NB4 (cell line): ENCODE measurements at regions not wholly inside any gene's neighbourhood (a gene's known extent, or its start where the extent isn't known, plus 50 kb on each side); places are given as distances from the start of the nearest gene placed in this dataset.

Source experiments
- MAX ChIP-seq: IDR thresholded peaks from 2 replicates; pipeline ENCODE4 v1.6.1; 2011; ENCODE audit warnings: low read depth, low read length
- MYC ChIP-seq: IDR thresholded peaks from 2 replicates; pipeline ENCODE4 v1.6.1; 2011; ENCODE audit warnings: low read depth, low read length
- POLR2A ChIP-seq: IDR thresholded peaks from 2 replicates; pipeline ENCODE4 v1.6.1; 2011; ENCODE audit warnings: mild to moderate bottlenecking; ENCODE audit not compliant: insufficient read length; ENCODE audit errors: extremely low read depth
- TF ChIP-seq, protein P1 (sequence below): IDR thresholded peaks from one replicate; pipeline ENCODE4 v1.5.1; 2012; ENCODE audit warnings: low read depth, low read length

DNA sequence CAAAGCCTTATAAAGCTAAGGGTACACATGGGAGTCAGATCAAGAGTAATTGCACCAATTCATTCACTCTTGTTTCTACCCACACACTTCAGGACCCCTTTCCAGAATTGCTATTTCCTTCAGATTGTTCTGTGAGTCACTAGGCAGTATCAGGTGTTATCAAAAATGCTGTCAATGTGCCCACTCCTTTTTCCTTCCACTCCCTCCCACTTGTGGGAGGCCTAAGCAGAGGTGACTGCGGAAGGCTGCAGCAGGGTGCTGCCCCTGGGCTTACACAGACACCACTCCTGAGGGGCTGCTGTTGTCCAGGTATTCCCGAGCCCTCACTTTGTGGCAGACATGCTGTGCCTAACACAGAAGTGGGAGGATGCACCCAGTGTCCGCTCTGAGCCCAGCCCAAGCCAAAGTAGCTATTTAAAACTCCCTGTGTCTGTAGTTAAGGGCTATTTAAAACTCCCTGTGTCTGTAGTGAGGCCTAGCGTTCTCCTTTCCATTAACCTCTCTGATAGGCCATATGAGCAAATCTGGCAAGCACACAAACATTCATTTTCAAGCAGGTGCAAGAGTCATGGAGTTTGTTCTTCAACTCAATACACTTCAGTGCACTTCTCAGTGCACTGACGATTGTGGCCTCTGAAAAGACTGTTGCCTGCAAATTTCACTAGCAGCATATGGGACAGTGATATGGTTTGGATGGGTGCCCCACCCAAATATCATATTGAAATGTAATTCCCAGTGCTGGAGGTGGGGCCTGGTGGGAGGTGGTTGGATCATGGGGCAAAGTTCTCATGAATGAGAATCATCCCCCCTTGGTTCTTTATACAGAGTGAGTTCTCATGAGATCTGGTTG is 117.8 kb downstream of the PHLDA1 start:
- TF ChIP-seq, protein P1, sequence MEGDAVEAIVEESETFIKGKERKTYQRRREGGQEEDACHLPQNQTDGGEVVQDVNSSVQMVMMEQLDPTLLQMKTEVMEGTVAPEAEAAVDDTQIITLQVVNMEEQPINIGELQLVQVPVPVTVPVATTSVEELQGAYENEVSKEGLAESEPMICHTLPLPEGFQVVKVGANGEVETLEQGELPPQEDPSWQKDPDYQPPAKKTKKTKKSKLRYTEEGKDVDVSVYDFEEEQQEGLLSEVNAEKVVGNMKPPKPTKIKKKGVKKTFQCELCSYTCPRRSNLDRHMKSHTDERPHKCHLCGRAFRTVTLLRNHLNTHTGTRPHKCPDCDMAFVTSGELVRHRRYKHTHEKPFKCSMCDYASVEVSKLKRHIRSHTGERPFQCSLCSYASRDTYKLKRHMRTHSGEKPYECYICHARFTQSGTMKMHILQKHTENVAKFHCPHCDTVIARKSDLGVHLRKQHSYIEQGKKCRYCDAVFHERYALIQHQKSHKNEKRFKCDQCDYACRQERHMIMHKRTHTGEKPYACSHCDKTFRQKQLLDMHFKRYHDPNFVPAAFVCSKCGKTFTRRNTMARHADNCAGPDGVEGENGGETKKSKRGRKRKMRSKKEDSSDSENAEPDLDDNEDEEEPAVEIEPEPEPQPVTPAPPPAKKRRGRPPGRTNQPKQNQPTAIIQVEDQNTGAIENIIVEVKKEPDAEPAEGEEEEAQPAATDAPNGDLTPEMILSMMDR, result no peak
- TF ChIP-seq POLR2A, result no peak
- TF ChIP-seq MAX, result no peak
- TF ChIP-seq MYC, result no peak
